Naive thymus-derived CD4-positive, alpha-beta T cell (primary cell): ENCODE measurements at regions not wholly inside any gene's neighbourhood (a gene's known extent, or its start where the extent isn't known, plus 50 kb on each side); places are given as distances from the start of the nearest gene placed in this dataset.
A peak's percentile ranks its signal among the peaks of the same experiment; 100 is the strongest.

Experiments
- ATAC-seq: fragments of 150-1000 bp; cut with Tn5 transposase; 2 replicates; pipeline ENCODE4 v1.10.0; 2021; ENCODE audit warnings: mild to moderate bottlenecking, moderate library complexity
- CTCF ChIA-PET: fragments of 350-600 bp; sonication (Branson Sonifier 250); formaldehyde crosslinking; loops from one replicate; lab custom pipeline; 2021; ENCODE audit warnings: antibody characterized with exemption; lab: Charles Lee
- POLR2A ChIA-PET: fragments of 350-600 bp; sonication (Branson Sonifier 250); formaldehyde crosslinking; loops from one replicate; lab custom pipeline; 2021; ENCODE audit warnings: antibody characterized with exemption, inconsistent platforms; lab: Charles Lee
- DNase-seq, 9 donors: peaks; one replicate each; pipeline versions ENCODE4 v3.0.0 to v3.0.0-alpha.2; 2020 to 2022; ENCODE audit warnings: mixed read lengths in 1 of 9
- H3K27ac ChIP-seq: one replicate; pipeline ENCODE4 v1.7.0; 2013; ENCODE audit warnings: mild to moderate bottlenecking, low read depth, low read length, moderate library complexity
- H3K27me3 ChIP-seq, 2 donors: one replicate each; pipeline ENCODE4 v1.7.0; 2013; ENCODE audit warnings: low read length in 2 of 2, mild to moderate bottlenecking in 2 of 2, moderate library complexity in 2 of 2; ENCODE audit not compliant: control insufficient read depth in 2 of 2, insufficient read depth in 2 of 2
- H3K36me3 ChIP-seq, 3 experiments: 1 replicate in 2 of 3; 2 replicates in 1 of 3; pipeline ENCODE4 v1.7.0; 2013; ENCODE audit warnings: low read length in 3 of 3, mild to moderate bottlenecking in 3 of 3, moderate library complexity in 1 of 3; ENCODE audit not compliant: insufficient read depth in 3 of 3, control insufficient read depth in 2 of 3
- H3K4me1 ChIP-seq, 2 donors: one replicate each; pipeline ENCODE4 v1.7.0; 2013; ENCODE audit warnings: low read length in 2 of 2, mild to moderate bottlenecking in 2 of 2, moderate library complexity in 1 of 2; ENCODE audit not compliant: control insufficient read depth in 2 of 2, insufficient read depth in 2 of 2
- H3K4me3 ChIP-seq: 2 replicates; pipeline ENCODE4 v1.7.0; 2013; ENCODE audit warnings: mild to moderate bottlenecking, low read length
- H3K9me3 ChIP-seq, 3 experiments: 1 replicate in 2 of 3; 2 replicates in 1 of 3; pipeline ENCODE4 v1.7.0; 2013; ENCODE audit warnings: low read length in 3 of 3; ENCODE audit not compliant: control insufficient read depth in 2 of 3
- H3K27ac Mint-ChIP-seq, 9 donors: one replicate each; pipeline ENCODE4 v1.8.0; 2020 to 2022; ENCODE audit warnings: mixed read lengths in 9 of 9, mild to moderate bottlenecking in 8 of 9, moderate library complexity in 5 of 9, inconsistent platforms in 2 of 9
- H3K27me3 Mint-ChIP-seq, 5 donors: one replicate each; pipeline ENCODE4 v1.8.0; 2021 to 2022; ENCODE audit warnings: mixed read lengths in 5 of 5, mild to moderate bottlenecking in 1 of 5
- H3K36me3 Mint-ChIP-seq, 5 donors: one replicate each; pipeline ENCODE4 v1.8.0; 2020 to 2022; ENCODE audit warnings: mixed read lengths in 5 of 5, mild to moderate bottlenecking in 3 of 5, inconsistent platforms in 1 of 5
- H3K4me1 Mint-ChIP-seq, 7 donors: one replicate each; pipeline ENCODE4 v1.8.0; 2020 to 2022; ENCODE audit warnings: mixed read lengths in 7 of 7, mild to moderate bottlenecking in 3 of 7, inconsistent platforms in 1 of 7
- H3K4me3 Mint-ChIP-seq, 10 donors: one replicate each; pipeline ENCODE4 v1.8.0; 2020 to 2022; ENCODE audit warnings: mild to moderate bottlenecking in 10 of 10, mixed read lengths in 10 of 10, moderate library complexity in 6 of 10, inconsistent platforms in 2 of 10
- H3K9me3 Mint-ChIP-seq, 11 donors: one replicate each; pipeline ENCODE4 v1.8.0; 2020 to 2022; ENCODE audit warnings: mixed read lengths in 11 of 11, mild to moderate bottlenecking in 4 of 11, inconsistent platforms in 1 of 11, moderate library complexity in 1 of 11
- intact Hi-C, 2 donors: fragments of 100-400 bp; cut with micrococcal nuclease; formaldehyde crosslinking; loops; one replicate each; pipeline ENCODE4 v1.15.1; 2023

DNA sequence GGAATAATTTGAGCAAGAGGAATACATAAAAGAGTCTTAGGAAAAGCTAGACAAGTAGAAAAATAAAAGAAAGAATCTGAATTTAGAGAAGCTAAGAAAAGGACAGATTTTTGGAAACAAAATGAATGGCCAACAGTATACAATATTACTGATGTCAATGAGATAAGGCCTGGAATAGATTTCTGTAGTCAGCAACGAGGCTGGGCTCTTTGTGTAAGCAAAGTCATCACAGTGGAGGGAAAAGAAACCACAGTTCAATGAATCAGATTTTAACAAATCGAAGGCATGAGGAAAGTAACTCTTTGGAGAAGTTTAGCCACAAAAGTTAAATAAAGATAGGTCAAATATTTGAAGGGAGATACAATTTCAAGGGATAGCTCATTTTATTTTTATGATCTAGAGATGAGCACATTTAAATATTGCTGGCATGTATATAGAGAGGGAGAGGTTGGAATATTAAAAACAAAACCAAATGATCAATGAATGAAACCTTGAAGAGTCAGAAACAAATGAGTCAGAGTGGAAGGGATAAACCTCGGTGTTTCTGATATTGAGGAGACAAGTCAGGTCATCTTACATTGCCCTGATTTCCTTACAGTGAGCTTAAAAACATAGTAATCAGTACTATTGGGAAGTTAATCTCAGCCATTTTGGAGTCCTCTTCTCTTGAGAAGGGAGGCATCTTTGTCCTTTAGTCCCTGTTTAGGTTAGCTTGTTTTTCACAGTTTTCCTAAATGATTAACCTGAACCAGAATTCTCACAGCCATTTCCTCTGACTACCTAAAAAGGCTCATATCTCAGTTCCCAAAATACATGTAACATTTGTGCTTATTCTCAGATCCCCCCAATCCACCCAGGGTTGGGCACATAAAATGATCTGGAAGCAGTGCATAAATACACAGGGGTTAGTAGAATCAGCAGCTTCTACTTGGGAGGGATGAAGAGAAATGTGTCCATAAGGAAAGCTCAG, 620.0 kb upstream of the B3GALT2 start:
- CTCF ChIA-PET: interaction anchor here (1.2 kb wide), 1 partner anchor 24 kb away, joined by 3 read pairs; no protein-coding TSS in a partner anchor
- no peak overlapping the region for H3K27ac ChIP-seq
- Mint-ChIP-seq H3K27me3 (no peaks in the 10 kb centered on the region), H3K36me3 (peaks cover 0 to 10% (median 0%) of the 10 kb centered on the region in 5 donors), H3K27ac (peak overlapping the region in 1 of 9 donors; percentile 14), H3K4me3 (no peak overlapping the region), H3K9me3 (peaks cover 0 to 16% (median 2%) of the 10 kb centered on the region in 11 donors), H3K4me1 (peaks cover 0 to 8% (median 0%) of the 10 kb centered on the region in 7 donors)
- ATAC-seq (no peak), DNase-seq (no peak)
- H3K27me3 ChIP-seq: no peaks in the 10 kb centered on the region
- H3K36me3 ChIP-seq: no peaks in the 10 kb centered on the region
- intact Hi-C loops: no loop called here
- H3K9me3 ChIP-seq: no peaks in the 10 kb centered on the region
- POLR2A ChIA-PET: interaction anchor here (0.8 kb wide), 1 partner anchor 65 kb away, joined by 3 read pairs; no protein-coding TSS in a partner anchor
- H3K4me1 ChIP-seq: no peaks in the 10 kb centered on the region
- H3K4me3 ChIP-seq: no peak overlapping the region

DNA sequence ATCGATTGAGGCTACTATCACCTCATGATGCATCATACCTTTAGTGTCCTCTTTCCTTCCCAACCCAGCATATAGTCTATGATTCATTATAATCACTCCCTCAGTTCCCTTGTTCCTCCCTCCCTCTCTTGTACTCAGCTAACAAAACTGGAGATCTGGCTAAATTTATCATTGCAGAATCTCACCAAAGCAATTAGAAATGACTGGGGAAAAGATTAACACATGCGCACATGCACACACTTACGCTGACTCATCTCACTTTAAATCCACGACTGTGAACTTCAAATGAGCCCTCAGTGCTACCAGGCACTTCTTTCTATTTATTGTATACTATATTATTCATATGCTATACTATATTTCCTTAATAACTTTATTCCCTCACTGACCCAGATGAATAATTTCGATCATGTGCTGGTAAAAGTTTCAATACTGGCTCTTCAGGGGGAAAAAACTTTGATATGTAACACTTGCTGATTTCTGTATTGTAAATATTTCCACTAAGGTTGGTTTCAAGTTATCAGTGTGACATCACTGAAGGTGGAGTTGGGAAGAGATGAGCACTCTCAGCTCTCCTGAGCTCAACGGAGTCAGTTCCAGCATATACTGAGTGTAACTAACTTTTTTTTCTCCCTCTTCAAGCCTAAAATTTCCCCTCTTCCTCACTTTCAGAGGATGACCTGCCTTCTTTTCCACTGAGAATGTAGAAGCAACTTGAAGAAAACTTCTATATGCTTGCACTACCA, 613.7 kb upstream of the B3GALT2 start:
- Mint-ChIP-seq H3K4me1 (no peaks in the 10 kb centered on the region), H3K27ac (peak overlapping the region in 1 of 9 donors; percentile 51), H3K36me3 (peaks cover 0 to 15% (median 0%) of the 10 kb centered on the region in 5 donors), H3K27me3 (no peaks in the 10 kb centered on the region), H3K4me3 (no peak overlapping the region), H3K9me3 (peaks cover 0 to 15% (median 1%) of the 10 kb centered on the region in 11 donors)
- Histone ChIP-seq H3K36me3 (no peaks in the 10 kb centered on the region), H3K9me3 (no peaks in the 10 kb centered on the region), H3K27ac (no peak overlapping the region), H3K4me1 (no peaks in the 10 kb centered on the region), H3K4me3 (no peak overlapping the region), H3K27me3 (no peaks in the 10 kb centered on the region)
- ChIA-PET CTCF (no interaction called here), POLR2A (no interaction called here)
- ATAC-seq (no peak), DNase-seq (no peak)
- intact Hi-C loops: no loop called here

DNA sequence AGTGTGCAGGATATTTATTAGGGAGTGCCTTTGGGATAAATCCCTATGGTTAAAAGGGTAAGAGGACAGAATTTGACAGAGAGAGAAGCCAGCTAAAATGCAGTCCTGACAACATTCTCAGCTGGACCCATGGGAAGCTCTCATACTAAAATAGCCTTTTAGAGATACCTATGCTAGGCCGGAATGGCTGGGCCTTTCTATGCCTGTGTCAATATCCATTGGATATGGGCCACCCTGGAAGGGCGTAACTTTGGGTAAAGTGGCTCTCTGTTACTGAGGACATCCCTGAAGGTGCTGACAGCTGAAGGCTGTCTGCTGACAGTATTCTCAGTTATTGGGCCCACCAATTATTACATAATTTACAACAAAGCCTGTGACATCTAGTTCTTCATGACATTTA, 613.0 kb upstream of the B3GALT2 start:
- Mint-ChIP-seq H3K4me3 (no peak overlapping the region), H3K27ac (no peak overlapping the region), H3K9me3 (peaks cover 0 to 15% (median 1%) of the 10 kb centered on the region in 11 donors), H3K36me3 (peaks cover 0 to 15% (median 0%) of the 10 kb centered on the region in 5 donors), H3K4me1 (no peaks in the 10 kb centered on the region), H3K27me3 (no peaks in the 10 kb centered on the region)
- ATAC-seq: no peak
- no peak overlapping the region for H3K27ac ChIP-seq
- H3K4me1 ChIP-seq: no peaks in the 10 kb centered on the region
- H3K4me3 ChIP-seq: no peak overlapping the region
- no peaks in the 10 kb centered on the region for H3K36me3 ChIP-seq
- intact Hi-C loops: no loop called here
- ChIA-PET POLR2A (no interaction called here), CTCF (no interaction called here)
- no peaks in the 10 kb centered on the region for H3K27me3 ChIP-seq
- no peaks in the 10 kb centered on the region for H3K9me3 ChIP-seq
- DNase-seq: no peak

GRCh38 chr1:193794239-193794638, 607.8 kb upstream of the B3GALT2 start:
- CTCF ChIA-PET: no interaction called here
- H3K4me3 Mint-ChIP-seq: no peak overlapping the region

DNA sequence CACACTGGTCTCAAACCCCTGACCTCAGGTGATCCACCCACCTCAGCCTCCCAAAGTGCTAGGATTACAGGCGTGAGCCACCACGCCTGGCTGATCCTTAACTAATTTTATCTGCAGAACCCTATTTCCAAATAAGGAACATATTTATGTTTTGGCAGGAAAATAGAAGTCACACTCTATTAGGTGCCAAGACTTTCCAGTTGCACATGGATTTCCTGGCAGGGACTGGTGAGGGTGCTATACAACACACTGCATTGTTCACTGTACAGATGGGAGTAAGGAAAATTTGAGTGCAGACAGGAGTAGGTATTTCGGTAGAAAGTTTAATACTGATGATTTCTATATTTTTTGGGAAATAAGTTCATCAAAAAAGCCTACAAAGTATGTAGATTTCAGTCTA, 605.3 kb upstream of the B3GALT2 start:
- Histone ChIP-seq H3K9me3 (no peaks in the 10 kb centered on the region), H3K27me3 (no peaks in the 10 kb centered on the region), H3K4me1 (no peaks in the 10 kb centered on the region), H3K27ac (no peak overlapping the region), H3K4me3 (no peak overlapping the region), H3K36me3 (no peaks in the 10 kb centered on the region)
- no peak for ATAC-seq
- Mint-ChIP-seq H3K9me3 (peaks cover 0 to 3% (median 0%) of the 10 kb centered on the region in 11 donors), H3K36me3 (peaks cover 0 to 1% (median 0%) of the 10 kb centered on the region in 5 donors), H3K4me3 (no peak overlapping the region), H3K27me3 (no peaks in the 10 kb centered on the region), H3K4me1 (peaks cover 0 to 3% (median 0%) of the 10 kb centered on the region in 7 donors), H3K27ac (no peak overlapping the region)
- intact Hi-C loops: no loop called here
- no peak for DNase-seq
- POLR2A ChIA-PET: no interaction called here
- CTCF ChIA-PET: no interaction called here

More at GRCh38 chr1:193794239-193794638, 607.8 kb upstream of the B3GALT2 start:
- H3K4me1 Mint-ChIP-seq: peaks cover 0 to 3% (median 0%) of the 10 kb centered on the region in 7 donors
- H3K9me3 Mint-ChIP-seq: peaks cover 0 to 3% (median 0%) of the 10 kb centered on the region in 11 donors
- Histone ChIP-seq H3K36me3 (no peaks in the 10 kb centered on the region), H3K27ac (no peak overlapping the region), H3K4me1 (no peaks in the 10 kb centered on the region), H3K4me3 (no peak overlapping the region), H3K27me3 (no peaks in the 10 kb centered on the region), H3K9me3 (no peaks in the 10 kb centered on the region)
- H3K27me3 Mint-ChIP-seq: no peaks in the 10 kb centered on the region
- ATAC-seq: no peak
- H3K27ac Mint-ChIP-seq: no peak overlapping the region
- DNase-seq: no peak
- H3K36me3 Mint-ChIP-seq: peaks cover 0 to 1% (median 0%) of the 10 kb centered on the region in 5 donors
- POLR2A ChIA-PET: no interaction called here
- intact Hi-C loops: no loop called here

DNA sequence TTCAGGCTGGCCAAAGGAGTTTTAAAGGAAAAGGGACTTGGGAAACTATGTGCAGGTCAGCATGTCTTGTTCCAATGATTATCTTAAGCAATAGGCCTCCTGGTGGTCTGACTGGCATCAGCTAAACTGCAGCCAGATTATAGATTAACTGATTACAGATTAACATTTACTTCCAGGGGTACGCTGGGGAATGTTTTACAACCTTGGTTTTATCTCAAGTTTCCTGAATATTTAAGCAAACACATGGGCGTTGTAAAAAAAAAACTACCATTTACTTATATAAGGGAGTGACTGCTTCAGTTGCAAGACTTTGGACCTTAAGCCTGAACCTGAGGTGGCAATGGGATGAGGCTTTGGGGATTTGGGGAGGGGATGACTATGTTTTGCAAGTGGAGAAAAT, 600.6 kb upstream of the B3GALT2 start:
- peaks cover 0 to 3% (median 0%) of the 10 kb centered on the region in 11 donors for H3K9me3 Mint-ChIP-seq
- POLR2A ChIA-PET: no interaction called here
- Histone ChIP-seq H3K4me1 (no peaks in the 10 kb centered on the region), H3K36me3 (no peaks in the 10 kb centered on the region), H3K9me3 (no peaks in the 10 kb centered on the region), H3K4me3 (no peak overlapping the region), H3K27me3 (no peaks in the 10 kb centered on the region), H3K27ac (no peak overlapping the region)
- CTCF ChIA-PET: no interaction called here
- H3K4me3 Mint-ChIP-seq: no peak overlapping the region
- ATAC-seq (no peak), DNase-seq (no peak)
- peak overlapping the region in 1 of 9 donors; percentile 55 for H3K27ac Mint-ChIP-seq
- peaks cover 0 to 3% (median 0%) of the 10 kb centered on the region in 7 donors for H3K4me1 Mint-ChIP-seq
- peaks cover 0 to 3% (median 0%) of the 10 kb centered on the region in 5 donors for H3K36me3 Mint-ChIP-seq
- no peaks in the 10 kb centered on the region for H3K27me3 Mint-ChIP-seq
- intact Hi-C loops: no loop called here
